T-helper 1 cell treated with Interleukin-12 subunit alpha and Interleukin-12 subunit beta and Interleukin-4 antibody, amounts not matched to agents 30 μg/mL and 1 μg/mL, for 36 hours (primary cell): ENCODE measurements at regions not wholly inside any gene's neighbourhood (a gene's known extent, or its start where the extent isn't known, plus 50 kb on each side); places are given as distances from the start of the nearest gene placed in this dataset.

Source experiments
- H3K27ac Mint-ChIP-seq: one replicate; pipeline ENCODE4 v1.8.0; 2021; ENCODE audit warnings: mild to moderate bottlenecking, mixed read lengths
- H3K27me3 Mint-ChIP-seq: one replicate; pipeline ENCODE4 v1.8.0; 2021; ENCODE audit warnings: low read depth, mixed read lengths
- H3K36me3 Mint-ChIP-seq: one replicate; pipeline ENCODE4 v1.8.0; 2021; ENCODE audit warnings: low read depth, mixed read lengths
- H3K4me1 Mint-ChIP-seq: one replicate; pipeline ENCODE4 v1.8.0; 2021; ENCODE audit warnings: low read depth, mixed read lengths
- H3K4me3 Mint-ChIP-seq: one replicate; pipeline ENCODE4 v1.8.0; 2021; ENCODE audit warnings: mild to moderate bottlenecking, moderate library complexity, mixed read lengths
- H3K9me3 Mint-ChIP-seq: one replicate; pipeline ENCODE4 v1.8.0; 2021; ENCODE audit warnings: mixed read lengths

DNA sequence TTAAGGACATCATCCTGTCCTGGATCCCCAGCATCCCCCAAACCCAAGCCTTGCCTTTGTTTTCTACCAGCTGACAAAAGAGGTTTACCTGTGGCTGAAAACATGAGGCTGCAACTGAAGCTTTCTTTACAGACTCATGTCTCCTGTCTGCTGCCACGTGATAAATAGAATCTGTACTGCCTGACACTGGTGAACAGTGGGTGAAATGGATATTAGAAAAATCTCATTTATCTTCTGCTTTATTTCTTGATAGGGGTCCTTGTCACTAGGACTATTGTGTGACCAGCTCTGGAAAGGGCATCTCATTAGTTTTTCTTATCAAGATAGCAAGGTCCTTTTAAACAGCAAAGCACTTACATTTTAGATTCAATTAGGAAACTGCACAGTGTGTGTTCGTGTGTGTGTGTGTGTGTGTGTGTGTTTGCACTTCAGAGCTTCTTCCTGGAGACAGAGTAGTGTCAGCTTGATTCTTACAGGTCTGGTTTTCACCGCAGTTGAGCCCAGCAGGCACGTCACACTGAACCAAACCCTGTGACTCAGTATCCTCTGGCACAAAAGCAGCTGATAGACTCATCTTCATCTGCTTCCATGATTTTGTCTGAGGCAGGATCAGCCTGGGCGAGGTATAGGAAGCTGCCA is 373.5 kb upstream of the CELF2 start:
- no peak overlapping the region for H3K27ac Mint-ChIP-seq
- H3K9me3 Mint-ChIP-seq = no peaks in the 10 kb centered on the region
- H3K4me1 Mint-ChIP-seq = no peaks in the 10 kb centered on the region
- no peaks in the 10 kb centered on the region for H3K27me3 Mint-ChIP-seq
- no peaks in the 10 kb centered on the region for H3K36me3 Mint-ChIP-seq
- H3K4me3 Mint-ChIP-seq = no peak overlapping the region

DNA sequence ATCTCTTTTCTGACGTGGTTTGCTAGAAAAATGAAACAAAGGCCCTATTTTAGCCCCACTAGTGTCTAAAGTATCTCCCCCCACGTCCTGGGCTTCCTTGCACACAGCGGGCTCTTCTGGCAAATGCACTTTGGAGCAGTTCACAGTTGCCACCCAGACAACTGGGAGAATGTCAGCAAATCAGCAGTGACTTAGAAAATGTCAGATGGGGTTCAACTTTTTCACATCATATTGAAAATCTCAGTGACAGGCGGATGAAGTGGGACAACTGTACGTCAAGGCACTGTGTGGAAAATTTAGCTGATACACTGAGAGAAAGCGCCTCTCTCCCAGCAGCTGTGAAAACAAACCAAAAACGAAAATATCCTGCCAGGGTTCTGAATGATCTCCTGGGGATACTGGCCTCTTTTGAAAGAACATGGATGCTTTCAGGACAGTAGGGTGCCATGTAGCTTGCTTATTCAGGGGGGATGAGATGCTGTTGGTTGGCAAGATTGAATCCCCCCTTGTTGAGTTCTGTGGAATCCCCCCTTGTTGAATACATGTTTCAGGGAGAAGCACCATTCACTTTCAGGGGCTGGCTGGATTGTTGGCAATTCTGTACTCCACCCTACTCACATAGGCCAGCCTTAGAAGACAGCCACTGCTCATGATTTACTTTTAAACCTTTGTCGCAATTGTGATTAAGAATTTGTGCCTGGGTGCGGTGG is 372.8 kb upstream of the CELF2 start:
- Mint-ChIP-seq H3K9me3 (no peaks in the 10 kb centered on the region), H3K27me3 (no peaks in the 10 kb centered on the region), H3K4me3 (no peak overlapping the region), H3K4me1 (no peaks in the 10 kb centered on the region), H3K27ac (no peak overlapping the region), H3K36me3 (no peaks in the 10 kb centered on the region)

- H3K27me3 Mint-ChIP-seq = no peaks in the 10 kb centered on the region
- no peak overlapping the region for H3K4me3 Mint-ChIP-seq
- no peak overlapping the region for H3K27ac Mint-ChIP-seq
- H3K9me3 Mint-ChIP-seq = peaks cover 5% of the 10 kb centered on the region
- no peaks in the 10 kb centered on the region for H3K4me1 Mint-ChIP-seq
- no peaks in the 10 kb centered on the region for H3K36me3 Mint-ChIP-seq
Measured at GRCh38 chr10:10647331-10647730, 370.3 kb upstream of the CELF2 start.

DNA sequence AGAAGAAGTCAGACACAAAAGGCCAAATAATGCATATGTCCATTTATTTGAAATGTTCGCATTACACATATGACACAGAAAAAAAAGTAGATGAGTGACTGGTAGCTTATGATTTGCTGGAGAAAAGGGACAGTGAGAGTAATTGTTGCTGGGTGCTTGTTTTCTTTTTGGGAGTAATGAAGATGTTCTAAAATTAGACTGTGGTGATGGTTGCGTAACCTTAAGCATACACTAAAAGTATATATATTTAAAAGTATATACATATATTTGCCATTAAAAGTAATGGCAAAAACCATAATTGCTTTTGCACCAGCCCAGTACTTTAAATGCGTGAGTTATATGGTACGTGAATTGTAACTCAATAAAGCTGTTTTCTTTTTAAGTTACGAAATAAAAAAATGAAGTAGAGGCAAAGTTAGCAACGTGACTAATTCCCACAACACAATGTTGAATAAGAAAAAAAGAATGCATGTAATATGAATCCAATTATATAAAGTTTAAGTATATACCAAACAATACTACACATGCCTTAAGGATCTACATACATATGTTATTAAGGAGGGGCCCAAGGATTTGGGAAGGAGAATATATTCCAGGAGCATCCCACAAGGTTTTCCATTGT is 360.4 kb upstream of the CELF2 start:
- Mint-ChIP-seq H3K9me3 (no peaks in the 10 kb centered on the region), H3K27me3 (no peaks in the 10 kb centered on the region), H3K27ac (no peak overlapping the region), H3K4me3 (no peak overlapping the region), H3K4me1 (no peaks in the 10 kb centered on the region), H3K36me3 (no peaks in the 10 kb centered on the region)

- Mint-ChIP-seq H3K27ac (no peak overlapping the region), H3K4me3 (no peak overlapping the region), H3K36me3 (no peaks in the 10 kb centered on the region), H3K9me3 (no peaks in the 10 kb centered on the region), H3K27me3 (no peaks in the 10 kb centered on the region), H3K4me1 (no peaks in the 10 kb centered on the region)
Measured at GRCh38 chr10:10658172-10658785, 359.4 kb upstream of the CELF2 start.

DNA sequence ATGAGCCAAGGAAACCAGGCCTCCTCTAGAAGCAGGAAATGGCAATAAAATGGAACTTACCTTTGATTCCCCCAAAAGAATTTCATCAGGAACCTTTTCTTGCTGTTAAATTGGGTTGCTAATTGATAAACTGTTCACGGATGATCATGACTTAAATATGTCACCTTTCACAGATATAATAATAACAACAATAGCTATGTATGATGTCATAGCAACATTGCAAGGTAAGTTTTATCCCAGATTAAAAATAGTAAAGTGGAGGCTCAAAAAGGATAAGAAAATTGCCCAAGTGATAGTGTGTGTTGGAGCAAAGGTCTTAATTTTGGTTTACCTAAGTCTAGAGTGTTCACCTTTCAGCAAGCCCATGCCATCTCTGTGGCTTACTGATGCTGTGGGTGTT is 357.6 kb upstream of the CELF2 start:
- no peak overlapping the region for H3K4me3 Mint-ChIP-seq

GRCh38 chr10:10661176-10661575 is 356.5 kb upstream of the CELF2 start:
- Mint-ChIP-seq H3K36me3 (no peaks in the 10 kb centered on the region), H3K27me3 (no peaks in the 10 kb centered on the region), H3K4me1 (no peaks in the 10 kb centered on the region), H3K4me3 (no peak overlapping the region), H3K27ac (no peak overlapping the region), H3K9me3 (no peaks in the 10 kb centered on the region)

More for the DNA sequence above, 357.6 kb upstream of the CELF2 start:
- H3K36me3 Mint-ChIP-seq = no peaks in the 10 kb centered on the region
- no peak overlapping the region for H3K27ac Mint-ChIP-seq
- no peaks in the 10 kb centered on the region for H3K4me1 Mint-ChIP-seq
- no peaks in the 10 kb centered on the region for H3K9me3 Mint-ChIP-seq
- H3K27me3 Mint-ChIP-seq = no peaks in the 10 kb centered on the region

DNA sequence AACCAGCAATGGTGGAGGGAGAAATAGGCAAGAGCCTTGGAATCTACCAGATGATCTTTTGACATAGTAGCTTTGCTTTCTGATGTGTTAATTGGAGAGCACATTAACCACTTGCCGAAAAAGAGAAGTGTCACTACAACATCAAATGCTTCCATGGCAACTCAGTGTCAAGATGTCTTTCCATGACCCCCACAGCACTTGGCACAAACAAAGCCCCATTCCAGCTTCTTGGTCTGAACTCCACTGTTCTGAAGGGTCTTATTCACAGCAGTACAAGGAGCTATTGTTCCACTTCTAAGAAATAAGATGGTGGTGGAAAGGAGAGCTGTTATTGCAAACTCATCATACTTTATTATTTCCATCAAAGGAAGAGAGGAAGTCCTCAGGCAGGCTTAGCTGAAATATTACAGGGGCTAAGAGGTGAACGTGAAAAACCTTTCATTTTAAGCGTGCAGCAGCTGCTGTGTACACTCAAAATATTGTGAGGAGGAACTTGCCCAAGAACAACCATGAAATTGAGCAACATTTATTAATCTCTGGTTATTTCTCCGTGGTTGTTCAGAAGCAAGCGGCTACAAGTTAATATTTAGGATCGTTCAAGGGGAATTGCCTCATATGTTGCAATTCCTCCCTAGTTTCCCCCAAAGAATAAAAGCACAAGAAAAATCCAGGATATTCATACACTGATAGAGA is 354.8 kb upstream of the CELF2 start:
- no peaks in the 10 kb centered on the region for H3K36me3 Mint-ChIP-seq
- no peak overlapping the region for H3K27ac Mint-ChIP-seq
- H3K9me3 Mint-ChIP-seq = no peaks in the 10 kb centered on the region
- H3K27me3 Mint-ChIP-seq = no peaks in the 10 kb centered on the region
- no peaks in the 10 kb centered on the region for H3K4me1 Mint-ChIP-seq
- H3K4me3 Mint-ChIP-seq = no peak overlapping the region

- H3K4me3 Mint-ChIP-seq = no peak overlapping the region
- H3K27ac Mint-ChIP-seq = no peak overlapping the region
- no peaks in the 10 kb centered on the region for H3K36me3 Mint-ChIP-seq
- no peaks in the 10 kb centered on the region for H3K27me3 Mint-ChIP-seq
- H3K4me1 Mint-ChIP-seq = no peaks in the 10 kb centered on the region
- H3K9me3 Mint-ChIP-seq = no peaks in the 10 kb centered on the region
Measured at GRCh38 chr10:10663622-10664021, 354.1 kb upstream of the CELF2 start.

- Mint-ChIP-seq H3K9me3 (no peaks in the 10 kb centered on the region), H3K27ac (no peak overlapping the region), H3K4me1 (no peaks in the 10 kb centered on the region), H3K4me3 (no peak overlapping the region), H3K27me3 (no peaks in the 10 kb centered on the region), H3K36me3 (no peaks in the 10 kb centered on the region)
Measured at GRCh38 chr10:10665750-10666149, 351.9 kb upstream of the CELF2 start.

GRCh38 chr10:10667466-10667865 is 350.2 kb upstream of the CELF2 start:
- H3K27ac Mint-ChIP-seq = no peak overlapping the region
- H3K27me3 Mint-ChIP-seq = no peaks in the 10 kb centered on the region
- no peak overlapping the region for H3K4me3 Mint-ChIP-seq
- peaks cover 3% of the 10 kb centered on the region for H3K9me3 Mint-ChIP-seq
- no peaks in the 10 kb centered on the region for H3K4me1 Mint-ChIP-seq
- H3K36me3 Mint-ChIP-seq = no peaks in the 10 kb centered on the region

GRCh38 chr10:10676972-10677371 is 340.7 kb upstream of the CELF2 start:
- H3K4me1 Mint-ChIP-seq = no peaks in the 10 kb centered on the region

GRCh38 chr10:10677479-10677878 is 340.2 kb upstream of the CELF2 start:
- Mint-ChIP-seq H3K9me3 (peaks cover 10% of the 10 kb centered on the region), H3K27me3 (peaks cover 4% of the 10 kb centered on the region), H3K4me3 (no peak overlapping the region), H3K36me3 (no peaks in the 10 kb centered on the region), H3K4me1 (no peaks in the 10 kb centered on the region), H3K27ac (no peak overlapping the region)

More at GRCh38 chr10:10676972-10677371, 340.7 kb upstream of the CELF2 start:
- Mint-ChIP-seq H3K27ac (no peak overlapping the region), H3K4me3 (no peak overlapping the region), H3K9me3 (peaks cover 13% of the 10 kb centered on the region), H3K27me3 (peaks cover 4% of the 10 kb centered on the region), H3K36me3 (no peaks in the 10 kb centered on the region)

- H3K27me3 Mint-ChIP-seq = no peaks in the 10 kb centered on the region
- no peaks in the 10 kb centered on the region for H3K4me1 Mint-ChIP-seq
- H3K9me3 Mint-ChIP-seq = no peaks in the 10 kb centered on the region
- H3K36me3 Mint-ChIP-seq = no peaks in the 10 kb centered on the region
- H3K27ac Mint-ChIP-seq = no peak overlapping the region
- no peak overlapping the region for H3K4me3 Mint-ChIP-seq
Measured at GRCh38 chr10:10680496-10680895, 337.2 kb upstream of the CELF2 start.
